Daoy (cell line): ENCODE measurements at regions not wholly inside any gene's neighbourhood (a gene's known extent, or its start where the extent isn't known, plus 50 kb on each side); places are given as distances from the start of the nearest gene placed in this dataset.
"Not testable (repeated sequence)": the region's sequence is repeated elsewhere in the genome, so short reads cannot be mapped to it uniquely, and the experiment has no call there.

Source experiments
- DNase-seq: peaks from one replicate; pipeline ENCODE4 v3.0.0-alpha.2; 2015; ENCODE audit warnings: low read depth

- no peak for DNase-seq
Measured at GRCh38 chr11:12585861-12586260, 88.4 kb upstream of the TEAD1 start.

DNA sequence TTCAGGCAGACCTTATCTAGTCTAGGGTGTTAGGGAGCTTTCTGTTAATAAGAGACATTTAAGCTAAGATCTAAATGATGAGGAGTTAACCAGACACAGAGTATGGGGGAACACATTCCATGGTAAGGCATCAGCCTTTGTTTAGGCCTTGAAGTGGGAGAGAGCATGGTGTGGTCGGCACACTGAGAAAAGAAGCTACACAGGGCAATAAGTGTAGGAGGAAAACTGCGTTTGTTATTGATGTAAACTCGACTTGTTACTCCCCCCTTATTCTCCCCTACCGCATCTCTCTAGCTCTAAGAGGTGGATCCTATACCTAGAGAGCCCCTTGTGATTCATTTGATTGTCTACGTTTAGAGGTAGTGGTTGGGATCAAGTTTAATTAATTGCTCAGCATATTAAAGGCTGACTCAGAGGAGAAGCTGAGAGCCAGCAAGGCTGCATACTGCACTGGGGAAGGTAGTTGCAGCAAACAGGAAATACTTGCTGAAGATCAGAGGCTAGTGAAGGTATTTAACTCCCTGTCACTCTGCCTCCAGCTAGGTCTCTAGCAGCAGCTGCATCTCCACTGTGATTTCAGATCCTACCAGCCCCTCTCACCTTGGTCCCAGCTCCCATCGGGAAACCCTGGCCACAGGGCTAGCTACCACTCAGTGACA lies 86.8 kb upstream of the TEAD1 start:
- peak; percentile 56 for DNase-seq

- no peak for DNase-seq
Measured at GRCh38 chr11:12591706-12592105, 82.5 kb upstream of the TEAD1 start.

DNA sequence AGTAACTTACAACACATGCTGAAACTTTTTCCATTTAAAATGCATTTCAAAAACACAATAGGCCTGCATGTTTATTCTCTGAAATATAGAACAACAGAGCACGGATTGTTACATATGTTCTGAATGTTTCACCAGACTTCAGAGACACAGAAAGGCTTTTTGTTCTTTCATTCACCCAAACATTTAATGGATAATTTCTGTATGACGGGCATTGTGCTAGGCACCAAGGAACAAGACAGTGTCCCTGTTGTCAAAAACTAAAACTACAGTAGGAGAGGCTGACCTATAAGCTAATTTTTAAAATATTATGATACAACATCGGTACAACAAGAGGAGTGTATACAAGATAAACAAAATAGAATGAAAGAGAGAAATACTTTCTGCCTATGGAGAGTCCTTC lies 81.9 kb upstream of the TEAD1 start:
- DNase-seq = no peak

GRCh38 chr11:12595089-12595847 lies 79.0 kb upstream of the TEAD1 start:
- DNase-seq = not testable (repeated sequence)

DNA sequence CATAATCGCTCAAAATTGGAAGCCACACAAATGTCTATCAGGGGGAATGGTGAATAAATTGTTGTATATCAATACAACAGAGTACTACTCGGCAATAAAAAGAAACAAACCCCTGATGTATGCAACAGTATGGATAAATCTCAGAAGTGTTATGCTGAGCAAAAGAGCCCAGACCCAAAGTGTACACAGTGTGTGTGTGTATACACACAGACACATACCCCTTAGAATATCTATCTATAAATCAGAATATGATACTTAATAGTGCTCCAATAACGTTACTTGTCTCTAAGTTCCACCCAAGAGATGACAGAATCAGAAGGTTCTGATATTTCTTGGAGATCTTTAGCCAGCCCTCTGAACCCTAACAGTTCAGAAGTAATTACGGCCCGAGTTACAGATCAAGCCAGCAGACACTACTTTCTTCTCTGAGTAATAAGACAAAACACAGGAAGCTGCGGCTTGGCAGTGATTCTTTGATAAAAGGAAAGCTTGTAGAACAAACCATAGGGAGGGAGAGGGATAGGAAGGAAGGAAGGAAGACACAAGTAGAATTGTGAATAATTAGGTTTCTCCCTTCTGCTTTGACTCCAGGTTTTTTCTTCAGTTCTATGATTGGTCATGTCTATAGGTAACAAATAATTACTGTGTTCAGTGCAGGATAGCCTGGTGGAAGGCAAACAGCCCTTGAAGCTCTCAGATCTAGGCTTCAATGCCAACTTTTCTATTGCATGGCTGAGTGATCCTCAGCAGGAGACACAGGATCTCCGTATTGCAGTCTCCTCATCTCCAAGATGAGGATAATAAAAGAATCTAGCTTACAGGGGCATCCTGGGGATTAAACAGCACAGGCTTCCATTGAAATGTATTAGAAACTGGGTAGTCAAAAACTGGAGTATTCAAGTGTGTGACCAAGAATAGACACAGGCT lies 75.6 kb upstream of the TEAD1 start:
- peak; percentile 67 for DNase-seq

GRCh38 chr11:12599408-12600143 lies 74.6 kb upstream of the TEAD1 start:
- peak; percentile 57 for DNase-seq

GRCh38 chr11:12600829-12601228 lies 73.4 kb upstream of the TEAD1 start:
- DNase-seq = no peak

GRCh38 chr11:12602421-12602820 lies 71.8 kb upstream of the TEAD1 start:
- peak; percentile 43 for DNase-seq

GRCh38 chr11:12603143-12604088 lies 70.8 kb upstream of the TEAD1 start:
- DNase-seq = no peak

DNA sequence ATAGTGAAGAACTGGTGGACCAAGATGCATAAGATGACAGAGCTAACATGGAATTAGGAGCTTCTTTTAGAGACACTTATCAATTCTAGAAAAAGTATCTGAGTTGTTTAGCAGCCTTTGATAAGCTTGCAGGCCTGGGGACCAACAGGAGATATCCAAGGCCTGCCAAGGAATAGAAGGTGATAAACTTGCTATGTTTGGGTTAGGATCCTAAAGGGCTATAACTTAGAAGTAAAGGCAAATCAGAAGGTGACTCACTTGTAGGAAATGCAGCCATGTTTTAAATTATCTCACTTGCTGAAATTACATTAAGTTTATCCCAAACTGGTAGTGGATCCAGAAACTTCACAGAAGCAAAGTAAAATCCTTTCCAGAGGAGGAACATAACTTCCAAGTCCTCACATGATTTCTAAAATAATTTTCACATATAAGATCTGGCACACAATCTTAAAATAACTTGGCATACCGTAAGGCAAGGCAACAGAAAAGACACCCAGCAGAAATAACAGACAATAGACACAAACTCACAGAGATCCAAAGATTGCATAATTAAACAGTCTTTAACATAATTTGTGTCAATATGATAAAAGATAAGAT lies 69.6 kb upstream of the TEAD1 start:
- no peak for DNase-seq

DNA sequence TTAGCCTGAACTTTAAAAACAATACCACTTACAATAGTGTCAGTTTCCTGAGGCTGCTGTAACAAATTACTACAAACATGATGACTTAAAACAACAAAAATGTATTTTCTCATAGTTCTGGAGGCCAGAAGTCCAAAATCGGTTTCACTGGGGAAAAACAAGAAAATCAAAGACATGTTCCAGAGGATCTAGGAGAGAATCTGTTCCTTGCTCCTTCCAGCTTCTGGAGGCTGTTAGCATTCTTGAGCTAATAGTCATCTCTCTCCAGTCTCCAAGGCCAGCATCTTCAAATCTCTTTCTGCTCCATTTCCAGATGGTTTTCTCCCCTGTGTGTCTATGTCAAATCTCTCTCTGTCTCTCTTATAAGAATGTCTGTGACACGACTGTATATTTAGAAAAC lies 67.6 kb upstream of the TEAD1 start:
- DNase-seq = peak; percentile 21

GRCh38 chr11:12608678-12609077 lies 65.5 kb upstream of the TEAD1 start:
- not testable (repeated sequence) for DNase-seq

DNA sequence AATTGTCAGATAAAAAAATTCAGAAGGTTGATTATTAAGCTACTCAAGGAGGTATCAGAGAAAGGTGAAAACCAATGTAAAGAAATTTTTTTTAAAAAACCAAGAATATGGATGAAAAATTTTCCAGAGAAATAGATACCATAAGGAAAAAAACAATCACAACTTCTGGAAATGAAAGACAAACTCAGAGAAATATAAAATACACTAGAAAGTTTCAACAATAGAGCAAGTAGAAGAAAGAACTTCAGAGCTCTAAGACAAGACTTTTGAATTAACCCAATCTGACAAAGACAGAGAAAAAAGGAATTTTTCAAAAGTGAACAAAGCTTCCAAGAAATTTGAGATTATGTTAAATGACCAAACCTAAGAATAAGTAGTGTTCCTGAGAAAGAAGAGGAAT lies 62.9 kb upstream of the TEAD1 start:
- DNase-seq = no peak

- no peak for DNase-seq
Measured at GRCh38 chr11:12617632-12618031, 56.6 kb upstream of the TEAD1 start.

DNA sequence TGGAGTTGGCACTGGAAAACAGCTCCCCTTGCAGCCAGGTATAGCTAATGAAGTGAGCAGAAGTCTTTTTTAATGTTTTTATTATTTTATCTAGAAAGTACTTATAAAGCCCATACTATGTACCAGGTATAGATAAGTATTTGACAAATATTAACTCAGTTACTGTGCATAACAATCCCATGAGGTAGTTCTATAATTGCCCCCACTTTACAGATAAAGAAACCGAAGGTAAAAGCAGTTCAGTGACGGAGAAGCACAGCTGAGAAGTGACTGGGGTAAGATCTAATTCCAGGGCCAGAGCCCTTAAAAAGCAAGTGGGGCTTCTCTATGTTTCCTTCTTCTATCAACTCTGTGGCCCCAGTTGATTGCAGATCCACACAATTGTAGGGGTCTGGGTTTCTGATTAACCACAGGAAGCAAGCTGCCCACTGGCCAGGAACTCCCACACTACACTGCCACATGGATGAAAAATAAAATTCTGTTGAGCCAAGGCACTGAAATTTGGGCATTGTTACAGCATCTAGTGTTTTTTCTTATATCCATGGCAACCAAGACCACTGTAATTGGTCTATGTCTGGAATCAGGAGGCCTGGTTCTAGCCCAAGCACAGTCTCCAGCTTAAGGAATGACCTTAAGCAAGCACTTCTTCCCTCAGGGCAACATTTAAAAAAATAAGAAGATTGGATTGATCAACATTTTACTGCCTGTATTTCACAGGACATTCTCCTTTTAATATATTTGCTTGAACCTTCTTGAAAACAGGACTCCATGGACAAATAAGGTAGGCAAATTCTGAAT lies 55.3 kb upstream of the TEAD1 start:
- no peak for DNase-seq

- DNase-seq = no peak
Measured at GRCh38 chr11:12623869-12624268, 50.4 kb upstream of the TEAD1 start.
